ENCODE measurements at regions not wholly inside any gene's neighbourhood (a gene's known extent, or its start where the extent isn't known, plus 50 kb on each side); places are given as distances from the start of the nearest gene placed in this dataset.

DNA sequence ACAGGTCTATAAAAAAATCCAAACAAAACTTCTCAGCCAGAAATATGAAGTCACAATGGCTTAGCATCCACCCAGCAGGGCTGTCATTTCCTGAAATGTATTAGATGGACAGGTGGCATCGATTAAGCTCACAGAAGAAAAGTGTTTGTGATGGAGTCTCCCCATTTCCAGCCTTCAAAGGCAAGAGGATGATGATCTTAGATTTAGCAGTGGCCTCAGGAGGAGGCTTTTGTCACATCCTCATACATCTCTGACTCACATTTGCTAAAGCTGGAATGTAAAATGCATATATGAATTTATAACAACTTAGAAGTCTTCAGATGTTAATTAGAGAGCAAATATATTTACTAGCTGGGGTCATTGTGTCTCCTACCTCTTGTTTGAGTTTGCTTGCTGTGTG is 441.9 kb downstream of the SPRY1 start:
- TF ChIP-seq CTCF (optimal IDR thresholded peaks at IDR 0.05 in 1 of 3, IDR thresholded peaks at IDR 0.05 in 1 of 3, conservative IDR thresholded peaks at IDR 0.05 in 1 of 3; ENCODE audit: extremely low read depth in 1 of 3, insufficient read depth in 2 of 3, low read length in 3 of 3): no peak
- no peak for TF ChIP-seq EZH2 (IDR thresholded peaks at IDR 0.05; ENCODE audit: low read length)
- no peaks in the 10 kb centered on the region for H3K79me2 ChIP-seq (ENCODE audit: control insufficient read depth, insufficient read depth, low read length)
- H3K4me1 ChIP-seq (ENCODE audit: control insufficient read depth, extremely low read depth, insufficient read depth, low read length): peaks cover 8% of the 10 kb centered on the region
- no peak overlapping the region for H3K27ac ChIP-seq (ENCODE audit: control insufficient read depth, insufficient read depth, low read length)
- no peaks in the 10 kb centered on the region for H3K27me3 ChIP-seq (ENCODE audit: control insufficient read depth, extremely low read depth, insufficient read depth, low read length)
- FAIRE-seq: no peak
- no peak overlapping the region for H3K4me3 ChIP-seq (ENCODE audit: control insufficient read depth in 2 of 3, extremely low read depth in 1 of 3, insufficient read depth in 2 of 3, low read depth in 1 of 3, low read length in 3 of 3)
- DNase-seq (ENCODE audit: low read depth, low spot score): no peak
- H4K20me1 ChIP-seq (ENCODE audit: control insufficient read depth, extremely low read depth, insufficient read depth, low read length): no peaks in the 10 kb centered on the region
- dilution Hi-C loops (cut with MboI; ENCODE audit: extremely low pct_ligation_motif_present, low sequenced_read_pairs): no loop called here
- H3K4me2 ChIP-seq (ENCODE audit: control insufficient read depth, extremely low read depth, insufficient read depth, low read depth, low read length): no peak overlapping the region
- no peaks in the 10 kb centered on the region for H3K36me3 ChIP-seq (ENCODE audit: control insufficient read depth in 2 of 2, extremely low read depth in 1 of 2, insufficient read depth in 2 of 2, low read length in 2 of 2)
- no peak overlapping the region for H2AFZ ChIP-seq (ENCODE audit: control insufficient read depth, low read length)
- H3K9ac ChIP-seq (ENCODE audit: control insufficient read depth, extremely low read depth, insufficient read depth, low read length): no peak overlapping the region
- H3K9me1 ChIP-seq (ENCODE audit: control insufficient read depth, extremely low read depth, insufficient read depth, low read length): no peaks in the 10 kb centered on the region
- no peaks in the 10 kb centered on the region for H3K9me3 ChIP-seq (ENCODE audit: control insufficient read depth, low read depth, low read length)

GRCh38 chr4:123840197-123840596 is 443.6 kb downstream of the SPRY1 start:
- Histone ChIP-seq H3K4me3 (ENCODE audit: control insufficient read depth in 2 of 3, extremely low read depth in 1 of 3, insufficient read depth in 2 of 3, low read depth in 1 of 3, low read length in 3 of 3) (no peak overlapping the region), H3K27me3 (ENCODE audit: control insufficient read depth, extremely low read depth, insufficient read depth, low read length) (no peaks in the 10 kb centered on the region), H3K27ac (ENCODE audit: control insufficient read depth, insufficient read depth, low read length) (no peak overlapping the region), H3K4me2 (ENCODE audit: control insufficient read depth, extremely low read depth, insufficient read depth, low read depth, low read length) (no peak overlapping the region), H3K9me3 (ENCODE audit: control insufficient read depth, low read depth, low read length) (no peaks in the 10 kb centered on the region), H2AFZ (ENCODE audit: control insufficient read depth, low read length) (no peak overlapping the region), H3K79me2 (ENCODE audit: control insufficient read depth, insufficient read depth, low read length) (no peaks in the 10 kb centered on the region), H3K9me1 (ENCODE audit: control insufficient read depth, extremely low read depth, insufficient read depth, low read length) (no peaks in the 10 kb centered on the region), H3K4me1 (ENCODE audit: control insufficient read depth, extremely low read depth, insufficient read depth, low read length) (peaks cover 4% of the 10 kb centered on the region), H4K20me1 (ENCODE audit: control insufficient read depth, extremely low read depth, insufficient read depth, low read length) (no peaks in the 10 kb centered on the region), H3K36me3 (ENCODE audit: control insufficient read depth in 2 of 2, extremely low read depth in 1 of 2, insufficient read depth in 2 of 2, low read length in 2 of 2) (no peaks in the 10 kb centered on the region), H3K9ac (ENCODE audit: control insufficient read depth, extremely low read depth, insufficient read depth, low read length) (no peak overlapping the region)
- dilution Hi-C loops (cut with MboI; ENCODE audit: extremely low pct_ligation_motif_present, low sequenced_read_pairs): no loop called here
- TF ChIP-seq CTCF (optimal IDR thresholded peaks at IDR 0.05 in 1 of 3, IDR thresholded peaks at IDR 0.05 in 1 of 3, conservative IDR thresholded peaks at IDR 0.05 in 1 of 3; ENCODE audit: extremely low read depth in 1 of 3, insufficient read depth in 2 of 3, low read length in 3 of 3) (no peak), EZH2 (IDR thresholded peaks at IDR 0.05; ENCODE audit: low read length) (no peak)
- FAIRE-seq (no peak), DNase-seq (ENCODE audit: low read depth, low spot score) (no peak)
